NAMALWA (cell line): ENCODE measurements at regions not wholly inside any gene's neighbourhood (a gene's known extent, or its start where the extent isn't known, plus 50 kb on each side); places are given as distances from the start of the nearest gene placed in this dataset.

Experiments used
- DNase-seq: peaks from one replicate; pipeline ENCODE4 v3.0.0-alpha.2; 2015; ENCODE audit warnings: low spot score

DNA sequence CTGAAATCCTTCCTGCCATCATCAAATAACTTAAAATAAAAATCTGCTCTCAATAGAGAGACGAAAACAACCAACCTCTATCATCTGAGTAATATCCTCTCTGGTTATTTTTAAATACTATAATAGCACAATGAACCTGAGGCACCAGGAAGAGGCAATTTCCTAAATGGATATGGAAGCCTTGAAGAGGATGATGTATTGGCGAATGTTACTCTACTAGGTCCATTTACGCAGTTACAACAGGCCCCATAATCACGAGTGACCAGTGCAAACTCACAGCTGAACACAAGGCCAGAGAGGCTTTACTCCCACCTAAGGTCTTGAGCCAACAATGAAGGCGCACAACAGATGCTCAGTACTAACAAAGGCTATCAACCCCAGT is 678.8 kb upstream of the NR3C2 start:
- DNase-seq: no peak

DNA sequence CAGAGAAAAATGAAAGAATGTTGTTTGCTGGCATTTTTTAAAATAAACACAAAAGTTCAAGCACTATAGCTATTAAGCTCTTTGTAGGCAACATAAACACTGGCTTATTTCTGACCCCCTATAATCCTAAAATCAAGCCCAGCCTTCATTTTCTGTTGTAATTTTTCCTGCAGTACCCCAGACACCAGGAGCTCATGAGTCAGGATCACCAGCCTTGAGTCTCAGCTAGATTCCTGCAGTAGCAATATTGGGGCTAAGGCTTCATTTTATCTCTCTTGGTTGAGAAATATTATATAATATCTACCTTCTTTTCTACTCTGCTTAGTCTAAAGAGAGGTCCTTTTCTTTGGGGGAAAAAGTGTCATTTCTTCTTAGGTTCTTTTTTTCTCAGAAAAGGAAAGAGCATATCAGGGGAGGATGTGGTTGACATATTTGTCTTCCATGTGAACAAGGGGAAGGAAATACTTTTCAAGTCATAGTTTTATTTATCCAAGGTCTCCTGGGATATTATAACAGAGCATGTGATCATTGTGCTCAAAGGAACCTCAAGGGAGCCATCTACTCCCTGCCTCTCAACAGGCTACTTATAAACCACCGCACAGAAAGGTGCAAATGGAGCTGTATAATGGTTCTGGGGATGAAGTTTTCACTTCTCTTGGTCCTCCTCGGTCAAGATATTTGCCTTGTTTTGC is 678.3 kb upstream of the NR3C2 start:
- DNase-seq: no peak

DNA sequence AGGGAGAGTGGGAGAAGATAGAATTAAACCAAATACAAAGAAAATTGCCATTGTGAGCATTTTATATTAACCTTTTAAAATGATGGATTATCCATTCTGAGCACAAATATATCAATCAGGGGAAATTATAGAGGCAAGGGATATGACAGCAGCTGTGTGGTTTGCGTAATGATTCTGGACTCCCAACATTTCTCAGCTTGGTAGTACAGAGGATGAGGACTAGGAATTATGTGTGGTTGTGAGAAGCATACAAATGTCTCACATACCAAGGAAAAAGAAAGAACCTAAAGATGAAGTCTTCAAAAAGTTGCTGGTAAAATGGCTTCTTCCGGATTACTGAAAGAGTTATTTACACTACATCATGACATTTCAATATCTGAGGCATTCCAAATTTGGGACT is 674.6 kb upstream of the NR3C2 start:
- DNase-seq: no peak

DNA sequence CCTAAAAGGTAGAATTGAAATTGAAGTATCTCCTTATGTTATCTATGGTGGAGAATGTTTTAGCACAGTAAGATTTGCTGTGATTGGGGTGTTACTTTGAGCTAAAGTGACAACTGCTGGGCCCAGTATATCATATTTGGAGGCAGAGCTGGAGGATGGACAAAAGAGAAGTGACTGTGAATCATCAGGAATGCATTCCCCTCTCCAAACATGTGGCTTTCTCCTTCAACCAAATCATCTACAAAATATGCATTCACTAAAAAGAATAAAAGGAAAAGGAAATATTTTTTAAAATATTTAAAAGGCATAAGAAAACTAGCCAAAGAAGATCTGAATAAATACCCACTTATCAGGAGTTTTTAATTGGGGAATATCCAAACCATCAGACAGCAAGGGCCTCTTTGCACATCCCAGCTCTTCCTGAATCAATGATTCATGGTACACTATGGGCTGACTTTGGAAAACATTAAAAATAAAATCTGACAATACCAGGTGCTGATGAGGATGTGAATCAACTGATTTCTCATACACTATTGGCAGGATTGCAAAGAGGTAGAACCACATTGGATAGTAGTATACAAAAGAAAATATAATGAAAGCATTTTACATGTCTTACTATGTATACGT is 671.7 kb upstream of the NR3C2 start:
- no peak for DNase-seq

DNA sequence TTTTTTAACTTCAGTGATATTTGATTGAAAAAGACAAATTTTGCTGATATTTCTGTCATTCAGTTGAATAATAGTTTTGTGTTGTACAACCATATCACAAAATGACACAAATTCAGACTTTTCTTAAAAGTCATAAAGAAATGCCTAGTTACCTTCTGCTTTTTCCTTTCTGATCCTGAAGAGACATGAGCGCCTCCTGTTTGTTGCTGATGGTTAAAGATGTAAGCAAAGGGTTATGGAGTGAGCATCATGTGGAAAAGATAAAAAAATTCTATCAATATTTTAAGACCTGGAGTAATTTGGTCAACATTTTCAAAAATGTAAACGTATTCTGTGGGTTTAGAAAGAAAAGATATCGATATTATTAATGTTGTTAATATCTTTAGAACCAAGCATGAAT is 669.9 kb upstream of the NR3C2 start:
- peak; percentile 4 for DNase-seq

GRCh38 chr4:149110481-149110880 is 668.3 kb upstream of the NR3C2 start:
- DNase-seq: no peak

DNA sequence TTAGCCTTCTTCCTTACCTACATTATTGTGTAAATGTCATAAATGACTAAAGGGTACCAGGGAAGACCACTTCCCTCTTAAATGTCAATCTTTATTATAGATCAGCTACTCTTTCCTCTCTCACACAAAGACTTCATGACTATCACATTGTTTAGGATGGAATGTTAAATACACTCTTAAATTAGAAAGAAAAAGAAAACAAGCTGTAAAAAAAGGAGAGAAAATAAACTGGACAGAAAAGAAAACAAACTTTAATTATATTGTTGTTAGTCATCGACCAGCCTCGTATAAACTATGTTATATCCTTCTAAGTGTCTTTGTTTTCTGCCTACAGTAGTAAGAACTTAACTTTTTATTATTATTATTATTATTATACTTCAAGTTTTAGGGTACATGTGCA is 666.4 kb upstream of the NR3C2 start:
- no peak for DNase-seq

- DNase-seq: no peak
Measured at GRCh38 chr4:149102765-149103164, 660.6 kb upstream of the NR3C2 start.

DNA sequence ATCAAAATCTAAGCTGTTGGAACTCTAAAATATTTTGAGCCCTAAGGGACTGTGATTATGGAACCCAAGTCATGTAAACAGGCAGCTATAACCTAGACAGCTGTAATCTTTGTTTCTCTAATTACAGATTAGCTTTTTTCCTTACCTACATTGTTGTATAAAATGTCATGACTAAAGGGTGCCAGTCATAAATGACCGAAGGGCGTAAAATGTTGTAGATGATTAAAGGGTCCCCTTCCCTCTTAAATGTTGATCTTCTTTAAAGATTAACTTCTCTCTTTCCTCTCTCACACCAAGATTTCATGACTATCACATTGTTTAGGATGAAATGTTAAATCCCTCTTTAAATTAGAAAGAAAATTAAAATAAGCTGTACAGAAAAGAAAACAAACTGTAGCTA is 659.4 kb upstream of the NR3C2 start:
- DNase-seq: no peak

DNA sequence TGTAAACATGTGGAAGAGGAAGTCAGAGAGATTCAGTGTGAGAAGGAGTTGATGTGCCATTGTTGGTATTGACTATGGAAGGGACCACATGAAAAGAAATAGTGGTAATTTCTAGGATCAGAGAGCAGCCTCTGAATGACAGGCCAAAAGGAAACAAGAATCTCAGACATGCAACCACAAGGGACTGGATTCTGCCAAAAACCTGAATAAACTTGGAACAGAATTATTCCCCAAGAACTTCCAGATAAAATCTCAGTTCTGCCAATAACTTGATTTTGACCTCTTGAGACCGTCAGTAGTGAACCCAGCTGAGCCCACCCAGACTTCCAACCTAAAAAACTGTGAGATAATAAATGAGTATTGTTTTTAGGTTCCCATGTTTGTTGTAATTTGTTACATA is 653.6 kb upstream of the NR3C2 start:
- DNase-seq: no peak

DNA sequence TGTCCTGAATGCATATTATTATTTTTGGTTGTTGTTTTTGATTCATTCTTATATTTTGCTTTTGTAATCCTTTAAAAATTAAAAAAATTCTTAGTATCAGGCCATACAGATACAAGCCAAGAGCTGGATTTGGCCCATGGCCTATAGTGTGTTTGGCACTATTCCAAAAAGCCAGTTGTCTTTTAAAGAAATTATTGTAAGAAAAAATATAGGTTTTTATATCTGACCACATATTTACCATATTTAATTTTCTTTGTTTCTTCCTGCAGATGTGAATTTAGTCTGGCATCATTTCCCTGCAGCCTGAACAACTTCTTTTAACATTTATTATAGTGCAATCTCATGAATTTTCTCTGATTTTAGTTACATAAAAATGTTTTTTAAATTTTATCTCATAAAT is 652.8 kb upstream of the NR3C2 start:
- no peak for DNase-seq

DNA sequence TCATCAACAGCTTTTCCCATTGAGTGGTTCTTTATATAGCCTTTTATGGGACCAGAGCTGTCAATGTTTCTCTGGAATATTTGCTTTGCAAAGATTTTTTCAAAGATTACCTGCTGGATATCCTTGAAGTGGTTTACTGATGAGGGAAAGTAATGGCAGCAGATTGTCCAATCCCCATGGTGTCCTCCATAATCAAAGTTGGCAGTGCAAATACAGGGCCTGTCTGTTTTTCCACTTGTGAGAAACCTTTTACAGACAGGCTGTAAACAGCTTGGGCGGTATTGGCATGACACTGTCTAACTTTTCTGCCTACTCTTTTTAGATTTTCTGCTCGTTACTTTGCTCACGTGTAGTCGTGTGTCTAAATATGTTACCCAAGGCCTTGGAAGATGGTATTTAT is 641.9 kb upstream of the NR3C2 start:
- DNase-seq: no peak

GRCh38 chr4:149077181-149077580 is 635.0 kb upstream of the NR3C2 start:
- no peak for DNase-seq

GRCh38 chr4:149076401-149076800 is 634.2 kb upstream of the NR3C2 start:
- no peak for DNase-seq

GRCh38 chr4:149072384-149072783 is 630.2 kb upstream of the NR3C2 start:
- DNase-seq: no peak

DNA sequence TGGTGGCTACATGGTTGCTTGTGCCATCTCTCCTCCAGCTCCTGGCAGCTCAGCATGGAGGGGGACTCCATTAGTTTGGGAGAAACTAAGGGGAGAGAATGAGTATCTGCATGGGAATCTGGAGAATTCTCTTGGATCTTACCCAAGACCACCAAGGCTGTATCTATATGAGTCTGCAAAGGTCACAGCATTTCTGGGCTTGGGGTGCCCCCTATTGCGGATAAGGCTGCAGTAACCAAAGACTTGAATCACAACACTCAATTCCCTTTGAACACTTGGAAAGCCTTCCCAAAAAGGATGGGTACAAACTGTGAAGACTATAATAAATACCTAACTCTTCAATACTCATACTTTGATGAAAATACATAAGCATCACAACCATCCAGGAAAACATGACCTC is 623.5 kb upstream of the NR3C2 start:
- DNase-seq: no peak

DNA sequence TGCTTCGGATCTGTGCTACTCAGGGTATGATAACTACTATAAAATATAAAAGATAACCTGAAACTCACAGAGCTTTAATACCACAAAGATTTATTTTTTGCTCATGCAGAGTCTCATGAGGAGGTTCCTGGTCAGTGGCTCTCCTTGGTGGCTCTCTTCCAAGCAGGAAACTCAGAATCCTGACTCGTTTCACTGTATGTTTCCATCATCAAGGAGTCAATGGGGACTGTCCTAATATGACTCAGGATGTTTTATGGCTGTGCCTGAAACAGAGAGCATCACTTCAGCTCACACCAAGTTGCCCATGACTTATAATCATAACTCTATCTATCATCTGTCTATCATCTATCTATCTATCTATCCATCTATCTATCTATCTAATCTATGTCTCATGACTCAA is 620.8 kb upstream of the NR3C2 start:
- DNase-seq: no peak

DNA sequence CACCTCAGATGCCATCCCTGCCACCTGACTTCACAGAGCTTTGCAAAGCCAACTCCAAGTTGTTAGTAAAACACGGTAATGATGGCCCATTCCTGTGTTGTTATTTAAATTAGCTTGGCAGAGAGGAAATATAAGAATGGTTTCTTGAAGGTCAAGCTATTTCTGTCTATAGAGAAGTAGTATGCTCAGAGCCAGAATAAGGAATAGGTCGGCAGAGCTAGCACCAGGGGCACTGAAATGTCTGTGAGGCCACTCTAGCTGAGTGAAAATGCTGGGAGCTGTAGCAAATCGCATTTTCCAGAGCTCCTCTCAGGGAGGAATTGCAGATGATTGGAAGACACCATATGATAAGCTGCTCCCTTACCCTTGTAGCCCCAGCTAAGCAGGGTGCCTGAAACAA is 615.4 kb upstream of the NR3C2 start:
- no peak for DNase-seq

DNA sequence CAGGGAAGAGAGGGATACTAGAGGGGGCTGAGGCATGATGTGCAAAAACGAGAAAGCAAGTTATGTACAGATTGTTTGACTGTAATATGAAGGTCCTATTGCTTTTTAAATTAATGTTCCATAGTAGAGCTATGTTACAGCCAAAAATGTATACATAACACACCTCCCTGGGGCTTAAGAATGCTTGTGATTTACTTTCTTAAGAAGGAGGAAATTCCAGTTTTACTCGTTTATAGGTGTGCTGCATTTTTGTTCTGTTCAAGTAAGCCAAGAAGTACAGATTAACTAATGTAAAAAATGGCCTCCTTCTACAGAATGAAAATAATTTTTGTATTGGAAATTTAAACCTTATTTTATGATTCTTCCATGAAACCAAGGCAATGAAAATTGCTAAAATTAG is 614.4 kb upstream of the NR3C2 start:
- DNase-seq: no peak

- DNase-seq: no peak
Measured at GRCh38 chr4:149055624-149056023, 613.4 kb upstream of the NR3C2 start.

DNA sequence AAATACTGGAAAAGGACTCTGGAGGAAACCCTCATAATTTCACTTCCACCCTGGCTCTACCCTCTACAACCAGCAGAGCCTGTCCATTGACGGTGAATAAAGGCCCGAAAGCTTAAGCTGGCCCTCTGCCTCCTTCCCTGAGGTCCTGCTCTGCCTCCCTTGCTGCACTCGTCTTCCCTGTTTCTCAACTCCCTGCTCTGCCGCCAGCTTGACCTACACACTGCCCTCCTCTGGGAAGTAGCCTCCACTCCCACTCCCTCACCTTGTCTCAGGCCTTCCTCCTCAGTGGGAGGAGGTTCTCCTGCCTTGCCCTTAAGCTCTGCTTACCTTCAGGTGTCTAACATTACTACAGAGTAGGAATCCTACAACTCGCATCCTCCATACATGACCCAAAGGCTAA is 608.6 kb upstream of the NR3C2 start:
- DNase-seq: no peak

GRCh38 chr4:149048451-149049143 is 606.4 kb upstream of the NR3C2 start:
- no peak for DNase-seq

- no peak for DNase-seq
Measured at GRCh38 chr4:149047368-149047767, 605.2 kb upstream of the NR3C2 start.

- DNase-seq: no peak
Measured at GRCh38 chr4:149045731-149046130, 603.5 kb upstream of the NR3C2 start.
